ENCODE measurements at regions not wholly inside any gene's neighbourhood (a gene's known extent, or its start where the extent isn't known, plus 50 kb on each side); places are given as distances from the start of the nearest gene placed in this dataset.

DNA sequence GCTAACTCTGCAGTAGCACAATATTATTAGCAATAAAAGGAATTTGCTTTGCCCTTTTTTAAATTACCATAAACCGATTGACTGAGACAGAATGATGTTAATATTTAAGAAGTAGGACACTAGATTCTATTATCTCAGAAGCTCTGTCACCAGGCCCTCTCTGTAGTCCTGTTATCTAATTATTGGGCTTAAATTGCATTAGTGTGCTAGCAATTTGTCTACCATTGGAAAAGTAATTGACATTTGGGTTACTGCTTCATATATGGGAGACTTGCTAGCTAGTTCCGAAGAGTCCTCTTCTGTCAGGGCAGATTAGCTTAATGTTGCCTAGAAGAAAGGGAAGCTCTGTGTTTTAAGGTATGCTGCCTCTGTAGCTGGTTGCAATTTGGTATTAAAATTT is 1107.3 kb upstream of the EEF2KMT start:
- TF ChIP-seq, protein P1, sequence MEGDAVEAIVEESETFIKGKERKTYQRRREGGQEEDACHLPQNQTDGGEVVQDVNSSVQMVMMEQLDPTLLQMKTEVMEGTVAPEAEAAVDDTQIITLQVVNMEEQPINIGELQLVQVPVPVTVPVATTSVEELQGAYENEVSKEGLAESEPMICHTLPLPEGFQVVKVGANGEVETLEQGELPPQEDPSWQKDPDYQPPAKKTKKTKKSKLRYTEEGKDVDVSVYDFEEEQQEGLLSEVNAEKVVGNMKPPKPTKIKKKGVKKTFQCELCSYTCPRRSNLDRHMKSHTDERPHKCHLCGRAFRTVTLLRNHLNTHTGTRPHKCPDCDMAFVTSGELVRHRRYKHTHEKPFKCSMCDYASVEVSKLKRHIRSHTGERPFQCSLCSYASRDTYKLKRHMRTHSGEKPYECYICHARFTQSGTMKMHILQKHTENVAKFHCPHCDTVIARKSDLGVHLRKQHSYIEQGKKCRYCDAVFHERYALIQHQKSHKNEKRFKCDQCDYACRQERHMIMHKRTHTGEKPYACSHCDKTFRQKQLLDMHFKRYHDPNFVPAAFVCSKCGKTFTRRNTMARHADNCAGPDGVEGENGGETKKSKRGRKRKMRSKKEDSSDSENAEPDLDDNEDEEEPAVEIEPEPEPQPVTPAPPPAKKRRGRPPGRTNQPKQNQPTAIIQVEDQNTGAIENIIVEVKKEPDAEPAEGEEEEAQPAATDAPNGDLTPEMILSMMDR (conservative IDR thresholded peaks at IDR 0.05; ENCODE audit: low read length) = no peak
- no peak for TF ChIP-seq EZH2phosphoT487 (IDR thresholded peaks at IDR 0.05; ENCODE audit: borderline replicate concordance, low read depth, low read length)
